Lung (tissue), 11 donors: ENCODE measurements at regions not wholly inside any gene's neighbourhood (a gene's known extent, or its start where the extent isn't known, plus 50 kb on each side); places are given as distances from the start of the nearest gene placed in this dataset.

Experiments
- ATAC-seq: fragments of 200-7000 bp; cut with Tn5 transposase; one replicate; pipeline ENCODE4 v1.9.1; 2020; ENCODE audit warnings: moderate number of reproducible peaks; ENCODE audit not compliant: insufficient read depth, low FRiP score
- DNase-seq, 3 donors: peaks; one replicate each; pipeline ENCODE4 v3.0.0-alpha.2; 2013 to 2017
- H3K27ac ChIP-seq, 2 donors: one replicate each; pipeline ENCODE4 v1.5.1; 2013; ENCODE audit warnings: mild to moderate bottlenecking in 2 of 2, moderate library complexity in 2 of 2, control low read depth in 1 of 2, inconsistent platforms in 1 of 2, low read depth in 1 of 2, low read length in 1 of 2
- H3K27me3 ChIP-seq, 3 donors: one replicate each; pipeline ENCODE4 v1.5.1; 2013; ENCODE audit warnings: low read length in 2 of 3; ENCODE audit not compliant: control insufficient read depth in 3 of 3, insufficient read depth in 3 of 3
- H3K36me3 ChIP-seq, 4 donors: one replicate each; pipeline ENCODE4 v1.5.1; 2013; ENCODE audit warnings: low read length in 4 of 4, mild to moderate bottlenecking in 1 of 4, moderate library complexity in 1 of 4; ENCODE audit not compliant: control insufficient read depth in 4 of 4, insufficient read depth in 4 of 4
- H3K4me1 ChIP-seq, 5 donors: one replicate each; pipeline ENCODE4 v1.5.1; 2013; ENCODE audit warnings: low read length in 5 of 5, mild to moderate bottlenecking in 2 of 5, moderate library complexity in 1 of 5; ENCODE audit not compliant: control insufficient read depth in 5 of 5, insufficient read depth in 5 of 5
- H3K4me3 ChIP-seq: one replicate; pipeline ENCODE4 v1.5.1; 2013; ENCODE audit warnings: mild to moderate bottlenecking, control low read depth, moderate library complexity
- H3K9ac ChIP-seq, 2 donors: one replicate each; pipeline ENCODE4 v1.5.1; 2013; ENCODE audit warnings: low read length in 2 of 2, control low read depth in 1 of 2; ENCODE audit not compliant: insufficient read depth in 1 of 2
- H3K9me3 ChIP-seq, 4 donors: one replicate each; pipeline ENCODE4 v1.5.1; 2013; ENCODE audit warnings: low read length in 3 of 4, mild to moderate bottlenecking in 1 of 4, moderate library complexity in 1 of 4; ENCODE audit not compliant: control insufficient read depth in 4 of 4, insufficient read depth in 3 of 4
- CTCF ChIP-seq: IDR thresholded peaks from 2 replicates; pipeline ENCODE4 v1.5.1; 2012; ENCODE audit warnings: mild to moderate bottlenecking; ENCODE audit errors: control extremely low read depth, extremely low read depth
- WGBS, 2 donors: extraction: QIAGEN DNeasy Blood & Tissue Kit; methylation state at CpG; one replicate each; pipeline ENCODE4 v1.1.7; 2013; 5-methylcytosine and 5-hydroxymethylcytosine counted together
- donor health status: control.
- donor health status: control.
- donor health status: Bipolar disorder and iron deficiency.
- donor health status: healthy.
- donor health status: DM: yes; HTN: yes; CAD: no.

- H3K9ac ChIP-seq: no peak overlapping the region
- no peak for ATAC-seq
- WGBS, 2 donors: 74 to 78% methylated on average over 8 of the region's 8 CpGs
Measured at GRCh38 chr6:3612341-3613041, 139.0 kb downstream of the PXDC1 start.

DNA sequence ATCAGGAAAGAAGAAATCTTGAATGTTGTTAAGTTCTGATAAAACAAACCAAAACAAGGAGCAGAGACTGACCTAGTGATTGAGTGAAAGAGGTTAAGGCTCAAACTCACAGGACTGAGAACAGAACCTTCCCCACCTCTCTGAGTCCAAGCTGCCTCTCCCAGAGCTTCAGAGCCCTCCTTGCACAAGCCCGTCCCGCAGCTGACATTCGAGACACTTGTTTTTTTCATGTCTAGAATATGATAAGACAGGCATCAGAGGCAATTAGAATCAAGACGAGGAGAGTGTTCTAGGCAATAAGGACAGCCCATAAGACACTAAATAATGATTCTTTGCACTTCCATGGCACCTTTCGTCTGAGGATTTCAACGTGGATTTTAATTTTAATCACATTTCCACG is 140.6 kb downstream of the PXDC1 start:
- Histone ChIP-seq H3K9me3 (no peaks in the 10 kb centered on the region), H3K4me1 (no peaks in the 10 kb centered on the region), H3K27me3 (no peaks in the 10 kb centered on the region), H3K36me3 (no peaks in the 10 kb centered on the region), H3K4me3 (no peak overlapping the region), H3K27ac (no peak overlapping the region), H3K9ac (no peak overlapping the region)
- no peak for TF ChIP-seq CTCF
- WGBS, 2 donors: 81 to 86% methylated on average over 7 of the region's 7 CpGs
- ATAC-seq (no peak), DNase-seq (no peak)

More at GRCh38 chr6:3612341-3613041, 139.0 kb downstream of the PXDC1 start:
- H3K9me3 ChIP-seq: peaks cover 0 to 2% (median 0%) of the 10 kb centered on the region in 4 donors
- H3K4me1 ChIP-seq: no peaks in the 10 kb centered on the region
- no peak overlapping the region for H3K27ac ChIP-seq
- H3K27me3 ChIP-seq: no peaks in the 10 kb centered on the region
- DNase-seq: no peak
- TF ChIP-seq CTCF: no peak
- no peaks in the 10 kb centered on the region for H3K36me3 ChIP-seq
- H3K4me3 ChIP-seq: no peak overlapping the region

GRCh38 chr6:3610206-3610605 is 141.3 kb downstream of the PXDC1 start:
- H3K27me3 ChIP-seq: no peaks in the 10 kb centered on the region
- DNase-seq: no peak
- H3K9me3 ChIP-seq: no peaks in the 10 kb centered on the region
- ATAC-seq: no peak
- no peaks in the 10 kb centered on the region for H3K4me1 ChIP-seq
- no peak overlapping the region for H3K9ac ChIP-seq
- no peak for TF ChIP-seq CTCF
- WGBS, 2 donors: 71% methylated on average over 5 of the region's 5 CpGs
- no peak overlapping the region for H3K4me3 ChIP-seq
- H3K27ac ChIP-seq: no peak overlapping the region
- H3K36me3 ChIP-seq: no peaks in the 10 kb centered on the region

DNA sequence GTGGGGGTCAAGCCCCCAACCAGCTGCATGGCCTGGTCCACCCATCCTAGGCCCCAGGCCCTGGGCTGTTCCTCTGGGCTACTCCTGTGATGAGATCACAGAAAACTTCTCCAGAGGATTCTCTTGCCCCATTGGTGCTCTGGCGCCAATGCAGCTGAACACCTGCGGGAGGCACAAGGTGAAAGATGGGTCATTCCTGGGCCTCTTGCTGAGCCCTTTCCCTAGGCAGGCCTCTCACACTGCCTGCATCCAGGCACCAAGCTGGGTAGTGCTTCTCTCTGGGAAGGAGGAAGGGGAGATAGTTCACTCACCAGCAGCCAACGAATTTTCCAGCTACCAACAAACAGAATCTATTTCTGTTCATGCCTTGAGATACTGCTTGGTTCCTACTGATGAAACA is 142.1 kb downstream of the PXDC1 start:
- no peaks in the 10 kb centered on the region for H3K9me3 ChIP-seq
- no peak overlapping the region for H3K4me3 ChIP-seq
- no peak overlapping the region for H3K27ac ChIP-seq
- H3K36me3 ChIP-seq: no peaks in the 10 kb centered on the region
- H3K4me1 ChIP-seq: no peaks in the 10 kb centered on the region
- TF ChIP-seq CTCF: no peak
- H3K9ac ChIP-seq: no peak overlapping the region
- DNase-seq: no peak
- ATAC-seq: no peak
- no peaks in the 10 kb centered on the region for H3K27me3 ChIP-seq
- 87 to 89% methylated on average over 3 of the region's 3 CpGs for WGBS, 2 donors
